AG04449 (cell line): ENCODE measurements at regions not wholly inside any gene's neighbourhood (a gene's known extent, or its start where the extent isn't known, plus 50 kb on each side); places are given as distances from the start of the nearest gene placed in this dataset.

Source experiments
- CTCF ChIA-PET: fragments of 350-600 bp; formaldehyde crosslinking; extraction: SDS; loops from one replicate; lab custom pipeline; 2021; ENCODE audit warnings: antibody characterized with exemption; lab: Yijun Ruan, JAX
- POLR2A ChIA-PET: fragments of 400-600, 350-600 bp; formaldehyde crosslinking; extraction: SDS; loops from one replicate; lab custom pipeline; 2020; ENCODE audit warnings: antibody characterized with exemption, inconsistent platforms; lab: Yijun Ruan, JAX
- DNase-seq: peaks from one replicate; pipeline ENCODE4 v3.0.0-alpha.2; 2010; ENCODE audit warnings: low read depth, low spot score
- H3K4me3 ChIP-seq: 2 replicates; pipeline ENCODE4 v1.5.1; 2011; ENCODE audit warnings: low read depth, mild to moderate bottlenecking, control low read depth, low read length
- TF ChIP-seq, protein P1 (sequence below): IDR thresholded peaks from one replicate; pipeline ENCODE4 v1.5.1; 2011; ENCODE audit warnings: mild to moderate bottlenecking, moderate library complexity, low read length, control low read depth, inconsistent platforms; ENCODE audit not compliant: insufficient read depth; ENCODE audit errors: missing control alignments

DNA sequence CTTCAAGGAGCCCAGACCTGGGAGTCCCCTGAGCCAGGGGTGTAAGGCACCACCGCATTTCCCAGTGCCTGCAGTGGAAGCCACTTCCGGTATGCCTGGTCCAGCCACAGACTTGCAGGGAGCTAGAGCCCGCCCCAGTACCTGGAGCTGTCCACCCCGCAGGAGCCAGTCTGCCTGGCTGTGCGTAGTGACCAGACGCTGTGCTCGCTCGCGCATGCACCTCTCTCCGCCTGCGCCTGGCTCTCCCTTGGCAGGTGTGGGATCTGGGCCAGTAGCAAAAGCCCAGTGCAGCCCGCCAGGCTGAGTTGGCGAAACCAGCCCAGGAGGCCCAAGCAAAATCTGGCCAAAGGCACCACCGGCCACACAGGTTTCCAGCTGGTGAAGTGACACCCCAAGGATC is 973.7 kb upstream of the AGA start:
- no peak overlapping the region for H3K4me3 ChIP-seq
- TF ChIP-seq, protein P1, sequence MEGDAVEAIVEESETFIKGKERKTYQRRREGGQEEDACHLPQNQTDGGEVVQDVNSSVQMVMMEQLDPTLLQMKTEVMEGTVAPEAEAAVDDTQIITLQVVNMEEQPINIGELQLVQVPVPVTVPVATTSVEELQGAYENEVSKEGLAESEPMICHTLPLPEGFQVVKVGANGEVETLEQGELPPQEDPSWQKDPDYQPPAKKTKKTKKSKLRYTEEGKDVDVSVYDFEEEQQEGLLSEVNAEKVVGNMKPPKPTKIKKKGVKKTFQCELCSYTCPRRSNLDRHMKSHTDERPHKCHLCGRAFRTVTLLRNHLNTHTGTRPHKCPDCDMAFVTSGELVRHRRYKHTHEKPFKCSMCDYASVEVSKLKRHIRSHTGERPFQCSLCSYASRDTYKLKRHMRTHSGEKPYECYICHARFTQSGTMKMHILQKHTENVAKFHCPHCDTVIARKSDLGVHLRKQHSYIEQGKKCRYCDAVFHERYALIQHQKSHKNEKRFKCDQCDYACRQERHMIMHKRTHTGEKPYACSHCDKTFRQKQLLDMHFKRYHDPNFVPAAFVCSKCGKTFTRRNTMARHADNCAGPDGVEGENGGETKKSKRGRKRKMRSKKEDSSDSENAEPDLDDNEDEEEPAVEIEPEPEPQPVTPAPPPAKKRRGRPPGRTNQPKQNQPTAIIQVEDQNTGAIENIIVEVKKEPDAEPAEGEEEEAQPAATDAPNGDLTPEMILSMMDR = no peak
- DNase-seq = no peak
- ChIA-PET CTCF (no interaction called here), POLR2A (no interaction called here)

DNA sequence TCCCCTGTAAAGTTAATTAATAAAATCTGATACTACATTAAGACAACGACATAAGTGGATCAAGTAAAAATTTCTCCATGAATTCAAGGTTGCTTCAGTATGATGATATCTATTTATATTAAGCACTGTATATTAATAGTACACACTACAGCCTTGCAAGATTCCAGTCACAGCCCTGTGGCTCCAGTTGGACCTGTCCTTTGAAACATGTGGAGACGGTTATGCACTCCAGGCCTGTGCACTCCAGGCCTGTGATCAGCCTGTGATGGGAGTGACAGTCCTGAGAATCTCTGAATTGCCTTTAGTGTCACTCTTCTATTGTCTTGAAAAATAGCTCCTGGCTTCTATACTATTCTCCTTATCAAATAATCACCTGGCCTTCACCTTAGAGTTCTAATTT is 981.1 kb upstream of the AGA start:
- ChIA-PET POLR2A (no interaction called here), CTCF (no interaction called here)
- DNase-seq = no peak
- TF ChIP-seq, protein P1 = no peak
- no peak overlapping the region for H3K4me3 ChIP-seq

DNA sequence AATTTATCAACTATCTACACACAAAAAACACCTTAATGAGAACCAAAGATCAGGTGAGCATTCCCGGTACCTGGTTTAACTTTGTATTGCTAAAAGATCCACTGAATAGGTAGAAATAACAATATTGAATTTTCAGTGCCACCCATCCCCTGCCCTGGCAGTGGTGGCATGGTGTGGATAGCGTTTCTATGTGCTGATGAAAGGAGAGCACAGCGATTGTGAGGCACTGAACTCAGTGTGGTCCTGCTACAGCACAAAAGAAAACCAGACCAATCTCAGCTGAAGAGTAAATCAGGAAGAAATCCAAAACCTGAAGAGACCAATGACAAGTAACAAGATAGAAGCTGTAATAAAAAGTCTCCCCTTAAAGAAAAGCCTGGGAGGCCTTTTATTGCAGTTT is 984.6 kb upstream of the AGA start:
- CTCF ChIA-PET = no interaction called here

DNA sequence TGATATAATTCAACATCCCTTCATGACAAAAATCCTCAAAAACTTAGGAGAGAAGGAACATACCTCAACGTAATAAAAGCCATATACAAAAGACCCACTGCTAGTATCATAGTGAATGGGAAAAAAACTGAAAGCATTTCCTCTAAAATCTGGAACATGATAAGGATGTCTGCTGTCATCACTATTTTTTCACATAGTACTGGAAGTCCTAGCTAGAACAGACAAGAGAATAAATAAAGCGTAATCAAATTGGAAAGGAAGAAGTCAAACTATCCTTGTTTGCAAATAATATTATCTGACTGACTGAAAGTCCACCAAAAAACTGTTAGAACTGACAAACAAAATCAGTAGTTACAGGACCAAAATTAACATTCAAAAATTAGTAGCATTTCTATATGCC is 985.4 kb upstream of the AGA start:
- TF ChIP-seq, protein P1 = no peak
- no peak overlapping the region for H3K4me3 ChIP-seq
- CTCF ChIA-PET = no interaction called here
- POLR2A ChIA-PET = no interaction called here
- DNase-seq = no peak

More for the DNA sequence above, 984.6 kb upstream of the AGA start:
- TF ChIP-seq, protein P1 = no peak
- POLR2A ChIA-PET = no interaction called here
- no peak for DNase-seq
- H3K4me3 ChIP-seq = no peak overlapping the region

DNA sequence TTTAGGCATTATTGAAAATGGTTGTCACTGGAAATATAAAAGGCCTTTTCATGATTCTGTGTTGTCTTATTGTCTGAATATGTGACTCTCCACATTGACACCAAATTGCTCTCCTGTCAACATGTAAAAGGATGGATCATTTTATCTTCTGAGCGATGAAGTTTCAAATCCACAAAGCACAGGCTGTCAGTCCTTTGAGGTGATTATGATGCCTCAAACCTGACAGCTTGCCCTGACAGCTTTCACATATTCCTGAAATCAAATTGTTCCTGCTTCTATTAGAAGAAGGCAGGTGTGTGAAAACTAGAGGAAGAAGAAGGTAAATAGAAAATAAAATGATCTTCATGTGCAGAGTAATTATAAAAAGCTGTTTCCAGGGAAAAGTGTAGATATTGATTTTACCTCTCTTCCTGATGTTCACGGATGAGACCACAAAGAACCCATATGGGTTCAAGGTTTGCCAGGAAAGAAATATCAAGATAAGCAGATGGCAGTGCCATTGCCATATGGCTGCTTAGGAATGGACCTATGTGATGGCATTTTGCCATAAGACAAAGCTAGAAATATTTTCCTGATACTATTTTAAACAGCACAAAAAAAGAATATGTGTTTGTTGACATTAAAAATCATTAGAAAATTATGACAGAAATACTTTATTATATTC is 1006.3 kb upstream of the AGA start:
- TF ChIP-seq, protein P1 = no peak
- ChIA-PET POLR2A (no interaction called here), CTCF (no interaction called here)
- H3K4me3 ChIP-seq = no peak overlapping the region
- DNase-seq = no peak

DNA sequence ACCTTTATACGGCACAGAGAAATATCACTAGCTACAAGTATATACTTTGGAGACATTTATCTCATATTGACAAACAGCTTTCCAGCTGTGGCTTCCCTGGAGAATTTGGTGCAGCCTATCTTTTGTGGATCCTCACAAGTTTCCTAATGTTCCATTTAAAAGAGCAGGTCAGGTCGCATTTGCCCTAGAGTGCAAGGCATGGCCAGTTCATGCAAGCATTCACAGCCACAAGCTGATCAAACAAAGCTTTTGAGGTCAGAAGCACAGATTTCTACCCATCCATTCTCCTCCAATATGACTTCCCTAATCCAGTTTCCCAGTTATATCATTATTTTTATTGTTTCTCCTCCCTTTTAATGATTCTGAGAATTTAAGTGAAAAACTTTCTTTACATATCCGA is 1008.4 kb upstream of the AGA start:
- ChIA-PET POLR2A (no interaction called here), CTCF (no interaction called here)
- TF ChIP-seq, protein P1 = no peak
- no peak for DNase-seq
- no peak overlapping the region for H3K4me3 ChIP-seq
